HG03045 (cell line): ENCODE measurements at regions not wholly inside any gene's neighbourhood (a gene's known extent, or its start where the extent isn't known, plus 50 kb on each side); places are given as distances from the start of the nearest gene placed in this dataset.

ENCODE experiments used
- ATAC-seq: cut with Tn5 transposase; IDR thresholded peaks from one replicate; pipeline ENCODE4 v1.9.1; 2021; ENCODE audit warnings: mild to moderate bottlenecking, moderate library complexity; ENCODE audit not compliant: unreplicated experiment

GRCh38 chr14:25197885-25198284 lies 147.9 kb upstream of the STXBP6 start:
- no peak for ATAC-seq

DNA sequence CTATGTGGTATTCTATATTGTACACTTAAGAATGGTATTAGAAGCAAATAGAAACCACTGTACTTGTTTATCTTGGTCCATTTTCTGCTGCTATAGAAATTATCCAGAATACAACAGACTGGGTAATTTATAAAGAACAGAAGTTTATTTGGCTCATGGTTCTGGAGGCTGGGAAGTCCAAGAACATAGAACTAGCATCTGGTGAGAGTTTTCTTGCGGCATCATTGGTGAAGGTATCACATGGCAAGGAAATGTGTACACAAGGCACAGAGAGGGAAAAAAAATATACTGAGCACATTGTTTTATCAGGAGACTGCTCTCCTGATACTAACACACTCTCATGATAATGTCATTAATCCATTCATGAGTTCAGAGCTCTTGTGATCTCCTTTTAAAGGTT lies 130.3 kb upstream of the STXBP6 start:
- no peak for ATAC-seq

DNA sequence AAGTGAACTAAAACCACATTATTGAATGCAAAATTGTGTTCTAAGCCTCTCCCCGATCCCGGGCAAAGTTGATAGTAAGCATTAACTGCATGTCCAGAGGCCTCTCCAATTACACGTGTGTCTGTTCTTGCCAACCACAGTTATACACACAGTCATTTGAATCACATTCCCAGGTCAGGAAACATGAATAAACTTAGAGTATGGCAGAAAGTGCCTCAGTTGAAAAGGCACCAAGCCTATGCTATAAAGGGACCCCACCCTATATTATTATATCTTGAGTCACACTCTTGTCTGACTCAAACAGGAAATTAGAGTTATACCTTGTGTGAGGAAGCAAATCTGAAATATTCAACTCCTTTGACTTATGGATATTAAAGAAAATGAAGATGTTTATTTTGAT lies 128.3 kb upstream of the STXBP6 start:
- ATAC-seq: no peak

DNA sequence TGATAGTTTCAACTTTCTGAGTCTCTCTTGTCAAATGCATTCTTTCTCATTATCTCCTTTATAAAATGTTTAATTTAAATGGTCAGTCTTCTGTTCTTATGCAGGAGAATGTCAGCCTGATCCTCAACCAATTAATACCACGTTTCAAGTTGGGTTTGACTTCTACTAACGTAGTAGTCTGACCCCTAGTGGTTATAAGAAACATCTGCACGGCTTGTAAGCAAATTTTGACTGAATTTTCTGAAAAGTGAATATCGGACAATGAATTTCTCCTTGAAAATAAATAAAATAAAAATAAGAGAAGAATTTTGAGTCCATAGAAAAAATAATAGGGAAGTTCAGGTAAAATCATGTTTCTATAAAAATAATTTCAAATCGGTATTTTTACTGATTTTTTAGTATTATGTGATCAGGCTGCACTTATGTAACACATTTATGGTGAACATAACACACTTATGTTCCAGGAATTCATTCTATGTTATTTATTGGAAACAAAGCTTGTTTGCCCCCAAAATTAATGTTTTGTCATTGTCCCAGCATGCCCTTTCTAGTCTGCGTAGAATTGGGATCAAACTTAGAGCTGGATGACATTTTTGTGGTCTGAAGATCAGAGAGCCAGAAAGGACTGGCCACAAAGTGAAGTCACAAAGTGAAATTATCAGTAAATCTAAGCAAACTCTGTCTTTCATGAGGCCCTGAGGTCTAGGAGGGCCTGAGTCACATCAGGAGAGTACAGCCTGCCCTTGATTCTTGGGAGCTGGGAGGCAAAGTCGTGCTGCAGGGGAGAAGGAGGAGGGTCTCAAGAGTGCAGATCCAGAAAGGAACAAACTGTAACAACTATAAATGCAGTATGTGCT lies 101.2 kb upstream of the STXBP6 start:
- ATAC-seq: no peak

DNA sequence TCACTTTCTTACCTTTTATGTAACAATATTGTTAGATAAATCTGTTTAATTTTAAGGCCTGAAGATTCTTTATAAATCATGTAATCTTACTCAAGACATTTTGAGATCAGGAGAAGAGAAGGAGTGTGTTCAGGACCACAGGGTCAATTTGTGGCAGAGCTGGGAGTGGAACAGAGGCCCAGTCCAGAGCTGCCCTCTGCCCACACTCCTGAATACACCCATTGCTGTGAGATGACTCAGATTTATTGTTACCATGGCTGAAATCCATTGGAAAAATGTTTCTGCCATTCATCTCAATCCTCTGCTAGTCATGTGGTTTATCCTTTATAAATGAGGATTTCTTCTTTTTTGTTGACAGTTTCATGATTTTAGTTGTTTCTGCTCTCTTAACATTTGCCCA lies 100.5 kb upstream of the STXBP6 start:
- ATAC-seq: no peak

DNA sequence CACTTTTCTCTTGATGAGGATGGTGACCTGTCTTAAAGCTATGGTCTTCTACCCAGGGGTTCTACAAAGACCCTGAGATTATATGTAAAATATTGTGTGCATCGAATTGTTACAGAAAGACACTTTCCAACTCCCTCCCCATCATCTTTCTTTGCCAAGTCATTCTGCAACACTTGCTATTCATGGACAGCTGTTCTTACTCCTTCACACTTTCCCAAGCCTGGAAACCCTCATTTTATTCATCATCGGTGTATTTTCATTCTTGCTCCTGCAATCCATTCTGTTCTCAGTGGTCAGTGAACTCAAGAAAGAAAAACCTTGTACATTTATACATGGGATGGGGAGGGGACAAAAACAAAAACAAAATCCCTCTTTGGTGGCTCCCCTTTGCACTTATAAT lies 90.5 kb upstream of the STXBP6 start:
- no peak for ATAC-seq

- no peak for ATAC-seq
These were observed 86.9 kb upstream of the STXBP6 start for GRCh38 chr14:25136811-25137210.

DNA sequence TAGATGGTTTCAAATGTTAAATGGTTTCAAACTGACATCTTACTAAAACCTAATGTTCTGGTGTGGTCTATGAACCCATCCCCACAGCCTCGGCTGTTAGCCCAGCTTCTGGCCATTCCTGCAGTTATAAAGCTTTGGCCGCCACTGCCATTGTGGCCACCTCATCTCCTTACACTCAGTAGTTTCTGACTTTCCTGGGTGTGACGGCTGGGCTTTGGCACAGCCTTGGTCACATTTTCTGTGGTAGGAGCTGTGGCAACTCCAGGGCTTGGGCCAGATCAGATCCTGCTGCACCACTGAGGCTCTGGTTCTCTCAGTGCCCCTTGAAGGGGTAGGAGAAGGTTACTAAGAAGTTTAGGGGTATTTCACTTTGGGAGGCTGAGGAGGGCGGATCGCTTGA lies 84.2 kb upstream of the STXBP6 start:
- no peak for ATAC-seq

GRCh38 chr14:25132732-25133422 lies 82.9 kb upstream of the STXBP6 start:
- peak; percentile 73 for ATAC-seq

GRCh38 chr14:25132094-25132493 lies 82.1 kb upstream of the STXBP6 start:
- no peak for ATAC-seq

DNA sequence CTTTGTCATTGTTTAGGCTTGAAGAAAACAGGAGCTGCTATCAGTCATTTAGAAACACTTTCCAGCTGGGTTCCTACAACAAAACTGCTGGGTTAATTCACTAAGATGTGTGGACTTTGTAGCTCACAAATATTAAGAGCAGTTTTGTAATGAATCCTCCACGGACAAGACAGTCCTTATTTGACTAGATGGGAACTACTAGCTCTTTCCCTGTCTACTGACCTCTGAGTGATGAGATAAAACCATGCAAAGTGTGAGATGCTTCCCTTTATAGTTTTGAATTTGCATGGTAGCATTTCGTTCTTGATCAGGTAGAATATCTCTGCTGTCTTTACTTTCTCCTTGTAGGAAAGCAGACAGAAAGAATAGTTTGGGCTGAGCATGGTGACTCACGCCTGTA lies 72.9 kb upstream of the STXBP6 start:
- ATAC-seq: no peak

- no peak for ATAC-seq
These were observed 72.3 kb upstream of the STXBP6 start for GRCh38 chr14:25122211-25122610.

- ATAC-seq: no peak
These were observed 71.6 kb upstream of the STXBP6 start for GRCh38 chr14:25121337-25122129.

- ATAC-seq: no peak
These were observed 70.3 kb upstream of the STXBP6 start for GRCh38 chr14:25120261-25120660.

- ATAC-seq: no peak
These were observed 68.7 kb upstream of the STXBP6 start for GRCh38 chr14:25118671-25119070.

DNA sequence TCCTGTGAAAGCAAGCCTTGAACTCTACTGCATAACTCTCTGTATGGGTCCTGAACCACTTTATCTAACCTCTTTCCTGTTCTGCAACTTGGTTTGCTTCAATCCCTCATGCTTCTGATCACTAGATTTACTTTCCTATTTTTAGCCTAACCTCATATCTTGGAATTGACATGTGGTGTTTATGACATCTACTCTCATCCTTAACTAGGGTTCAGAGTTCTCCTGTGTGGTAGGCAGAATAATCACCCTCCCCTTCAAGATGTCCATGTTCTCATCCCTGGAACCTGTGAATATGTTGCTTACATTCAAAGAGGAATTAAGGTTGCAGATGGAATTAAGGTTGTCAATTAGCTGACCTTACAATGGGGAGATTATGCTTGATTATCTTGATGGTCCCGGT lies 67.4 kb upstream of the STXBP6 start:
- ATAC-seq: no peak

DNA sequence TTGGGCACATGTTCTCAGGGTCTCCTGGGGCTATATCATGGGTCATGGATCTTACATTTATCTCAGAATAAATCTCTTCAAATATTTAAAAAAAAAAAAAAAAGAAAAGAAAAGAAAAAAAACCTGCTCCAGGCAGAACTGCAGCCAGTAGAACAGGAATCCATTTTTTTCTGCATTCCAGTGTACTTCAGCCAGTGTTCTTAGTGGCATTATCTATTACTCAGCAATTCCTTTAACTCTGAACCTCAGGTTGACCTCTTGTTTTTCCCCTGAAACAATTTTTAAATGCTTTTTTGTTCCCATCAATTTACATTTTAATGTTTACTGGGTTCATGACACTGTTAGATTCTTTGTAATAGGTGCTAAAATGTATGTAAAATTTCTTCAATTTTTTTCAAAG lies 66.7 kb upstream of the STXBP6 start:
- ATAC-seq: no peak

GRCh38 chr14:25113394-25113793 lies 63.4 kb upstream of the STXBP6 start:
- ATAC-seq: no peak

GRCh38 chr14:25111061-25111601 lies 61.2 kb upstream of the STXBP6 start:
- ATAC-seq: no peak

DNA sequence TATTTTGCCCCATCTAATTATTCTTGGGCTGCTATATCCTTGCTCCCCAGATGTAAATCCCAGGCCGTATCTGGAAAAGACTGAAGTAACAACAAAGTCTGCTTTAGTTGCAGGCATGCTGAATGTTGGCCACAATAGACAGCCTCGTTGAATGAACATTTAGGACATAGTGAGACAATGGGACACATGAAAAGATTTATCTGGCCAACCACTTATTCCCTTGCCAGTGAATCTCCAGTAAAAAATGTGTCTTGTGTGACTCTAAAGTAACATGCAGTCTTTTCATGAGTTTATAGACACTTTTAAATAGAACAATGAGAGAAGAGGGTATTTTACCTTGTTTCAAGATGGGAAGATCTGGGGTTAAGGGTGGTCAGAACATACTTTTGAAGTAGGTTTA lies 60.2 kb upstream of the STXBP6 start:
- ATAC-seq: no peak

DNA sequence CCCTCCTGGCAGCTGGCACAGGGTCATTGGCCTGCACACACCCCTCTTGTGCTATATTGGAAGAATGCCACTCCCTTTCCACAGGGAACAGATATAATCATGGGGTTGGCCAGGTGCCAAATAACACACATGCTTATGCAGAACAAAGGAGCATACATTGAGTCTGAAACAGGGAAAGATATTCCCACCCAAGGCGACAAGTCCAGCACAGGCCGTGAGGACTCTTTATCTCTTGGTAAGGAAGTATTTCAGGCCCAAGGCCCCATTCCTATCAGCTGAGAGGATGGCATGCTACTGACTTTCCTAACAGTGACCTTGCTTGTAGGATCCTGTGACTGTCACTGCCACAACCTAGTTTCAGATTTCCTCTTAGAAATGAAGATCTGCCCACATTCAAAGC lies 59.0 kb upstream of the STXBP6 start:
- no peak for ATAC-seq
